Liver (tissue), 3 donors: ENCODE measurements at regions not wholly inside any gene's neighbourhood (a gene's known extent, or its start where the extent isn't known, plus 50 kb on each side); places are given as distances from the start of the nearest gene placed in this dataset.

Source experiments
- CTCF ChIP-seq: fragments of 150-350 bp; IDR thresholded peaks from 2 replicates; pipeline ENCODE4 v1.5.1; 2017; ENCODE audit warnings: improper control_type of control experiment, low read depth, low read length; ENCODE audit not compliant: missing input control
- JUND ChIP-seq, 2 donors: IDR thresholded peaks; 2 replicates each; pipeline ENCODE4 v1.6.1; 2016; ENCODE audit warnings: antibody characterized with exemption in 2 of 2
- MAX ChIP-seq: IDR thresholded peaks from 2 replicates; pipeline ENCODE4 v1.6.1; 2016; ENCODE audit warnings: antibody characterized with exemption
- REST ChIP-seq: IDR thresholded peaks from 2 replicates; pipeline ENCODE4 v1.6.1; 2016; ENCODE audit warnings: antibody characterized with exemption, mild to moderate bottlenecking
- donor health status: healthy.
- donor health status: healthy.

DNA sequence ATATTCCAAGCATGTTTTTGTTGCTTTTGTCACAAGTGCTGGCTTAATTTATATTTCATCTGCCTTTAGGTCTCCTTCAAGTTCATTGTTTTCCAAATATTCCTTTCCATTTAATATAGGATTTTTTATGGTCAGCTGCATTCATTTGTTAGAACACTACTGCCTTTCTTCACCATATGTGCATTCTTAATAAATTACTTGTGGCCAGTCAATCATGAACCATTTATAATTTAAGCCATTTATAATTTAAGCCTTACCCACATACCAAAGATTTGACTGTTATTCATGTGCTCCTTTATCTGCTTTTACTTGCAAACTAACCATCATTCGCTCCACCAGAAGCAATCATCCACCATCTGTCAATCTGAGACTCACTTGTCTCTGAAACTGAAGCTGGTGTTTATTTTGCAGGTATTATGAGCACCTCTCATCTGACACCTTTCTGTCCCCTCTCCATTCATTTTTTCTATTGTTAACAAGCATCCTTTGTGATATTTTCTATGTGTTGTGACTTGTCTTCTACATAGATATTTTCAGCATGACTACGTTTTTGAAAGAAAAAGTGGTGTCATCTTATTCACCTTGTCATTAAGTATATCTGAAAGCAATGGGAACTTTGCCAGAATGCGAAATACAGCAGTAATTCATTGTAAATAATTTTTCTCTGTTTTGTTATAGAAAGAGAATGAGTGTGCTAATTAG, 786.8 kb downstream of the KCNJ3 start:
- no peak for TF ChIP-seq REST
- TF ChIP-seq MAX, result no peak
- TF ChIP-seq CTCF, result no peak
- no peak for TF ChIP-seq JUND (IDR thresholded peaks at IDR 0.05)
